Putamen (tissue), 1 donor: ENCODE measurements at regions not wholly inside any gene's neighbourhood (a gene's known extent, or its start where the extent isn't known, plus 50 kb on each side); places are given as distances from the start of the nearest gene placed in this dataset.
"Not testable (repeated sequence)": the region's sequence is repeated elsewhere in the genome, so short reads cannot be mapped to it uniquely, and the experiment has no call there.

Experiments
- DNase-seq: peaks from one replicate; pipeline ENCODE4 v3.0.0-alpha.2; 2016; ENCODE audit warnings: low spot score

- no peak for DNase-seq
Observed at GRCh38 chr14:30223385-30223785, 295.7 kb upstream of the PRKD1 start.

- DNase-seq, result no peak
Observed at GRCh38 chr14:30223966-30224365, 296.3 kb upstream of the PRKD1 start.

- no peak for DNase-seq
Observed at GRCh38 chr14:30225176-30225575, 297.5 kb upstream of the PRKD1 start.

GRCh38 chr14:30227436-30227835 is 299.8 kb upstream of the PRKD1 start:
- DNase-seq, result no peak

GRCh38 chr14:30227876-30228275 is 300.2 kb upstream of the PRKD1 start:
- DNase-seq, result no peak

- DNase-seq, result no peak
Observed at GRCh38 chr14:30230719-30231118, 303.1 kb upstream of the PRKD1 start.

GRCh38 chr14:30234966-30235365 is 307.3 kb upstream of the PRKD1 start:
- DNase-seq, result no peak

GRCh38 chr14:30235485-30235884 is 307.8 kb upstream of the PRKD1 start:
- DNase-seq, result no peak

GRCh38 chr14:30238936-30239335 is 311.3 kb upstream of the PRKD1 start:
- no peak for DNase-seq

- no peak for DNase-seq
Observed at GRCh38 chr14:30240018-30240417, 312.4 kb upstream of the PRKD1 start.

GRCh38 chr14:30240685-30241084 is 313.0 kb upstream of the PRKD1 start:
- DNase-seq, result peak; percentile 78

- peak; percentile 77 for DNase-seq
Observed at GRCh38 chr14:30242744-30243143, 315.1 kb upstream of the PRKD1 start.

- peak; percentile 44 for DNase-seq
Observed at GRCh38 chr14:30243207-30243606, 315.6 kb upstream of the PRKD1 start.

GRCh38 chr14:30243805-30244204 is 315.2 kb upstream of the G2E3 start:
- no peak for DNase-seq

GRCh38 chr14:30244348-30244747 is 314.6 kb upstream of the G2E3 start:
- not testable (repeated sequence) for DNase-seq

GRCh38 chr14:30251017-30251416 is 307.9 kb upstream of the G2E3 start:
- no peak for DNase-seq

- no peak for DNase-seq
Observed at GRCh38 chr14:30251557-30252100, 307.3 kb upstream of the G2E3 start.

GRCh38 chr14:30252151-30252550 is 306.8 kb upstream of the G2E3 start:
- no peak for DNase-seq

- no peak for DNase-seq
Observed at GRCh38 chr14:30252783-30253674, 305.9 kb upstream of the G2E3 start.

GRCh38 chr14:30256627-30257026 is 302.3 kb upstream of the G2E3 start:
- DNase-seq, result no peak

- no peak for DNase-seq
Observed at GRCh38 chr14:30257946-30258661, 300.9 kb upstream of the G2E3 start.

- DNase-seq, result no peak
Observed at GRCh38 chr14:30260833-30261607, 297.9 kb upstream of the G2E3 start.
